NB4 (cell line): ENCODE measurements at regions not wholly inside any gene's neighbourhood (a gene's known extent, or its start where the extent isn't known, plus 50 kb on each side); places are given as distances from the start of the nearest gene placed in this dataset.
"Not testable (repeated sequence)": the region's sequence is repeated elsewhere in the genome, so short reads cannot be mapped to it uniquely, and the experiment has no call there.

Source experiments
- POLR2A ChIP-seq: IDR thresholded peaks from 2 replicates; pipeline ENCODE4 v1.6.1; 2011; ENCODE audit warnings: mild to moderate bottlenecking; ENCODE audit not compliant: insufficient read length; ENCODE audit errors: extremely low read depth
- TF ChIP-seq, protein P1 (sequence below): IDR thresholded peaks from one replicate; pipeline ENCODE4 v1.5.1; 2012; ENCODE audit warnings: low read depth, low read length

DNA sequence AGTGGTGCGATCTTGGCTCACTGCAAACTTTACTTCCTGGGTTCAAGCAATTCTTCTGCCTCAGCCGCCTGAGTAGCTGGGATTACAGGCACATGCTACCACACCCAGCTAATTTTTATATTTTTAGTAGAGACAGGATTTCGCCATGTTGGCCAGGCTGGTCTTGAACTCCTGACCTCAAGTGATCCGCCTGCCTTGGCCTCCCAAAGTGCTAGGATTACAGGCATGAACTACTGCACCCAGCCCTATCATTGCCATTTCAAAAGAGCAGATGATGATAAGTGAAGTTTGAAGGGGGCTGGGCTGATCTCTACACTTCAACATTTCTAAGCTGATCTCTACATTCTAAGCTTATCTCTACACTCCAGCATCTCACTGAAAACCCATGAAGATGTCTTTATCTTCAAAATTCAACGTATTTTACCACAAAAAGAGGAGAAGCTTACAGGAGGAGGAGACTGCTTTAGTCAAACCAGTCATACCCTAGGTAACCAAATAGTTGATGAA is 94.4 kb upstream of the BARHL2 start:
- TF ChIP-seq, protein P1, sequence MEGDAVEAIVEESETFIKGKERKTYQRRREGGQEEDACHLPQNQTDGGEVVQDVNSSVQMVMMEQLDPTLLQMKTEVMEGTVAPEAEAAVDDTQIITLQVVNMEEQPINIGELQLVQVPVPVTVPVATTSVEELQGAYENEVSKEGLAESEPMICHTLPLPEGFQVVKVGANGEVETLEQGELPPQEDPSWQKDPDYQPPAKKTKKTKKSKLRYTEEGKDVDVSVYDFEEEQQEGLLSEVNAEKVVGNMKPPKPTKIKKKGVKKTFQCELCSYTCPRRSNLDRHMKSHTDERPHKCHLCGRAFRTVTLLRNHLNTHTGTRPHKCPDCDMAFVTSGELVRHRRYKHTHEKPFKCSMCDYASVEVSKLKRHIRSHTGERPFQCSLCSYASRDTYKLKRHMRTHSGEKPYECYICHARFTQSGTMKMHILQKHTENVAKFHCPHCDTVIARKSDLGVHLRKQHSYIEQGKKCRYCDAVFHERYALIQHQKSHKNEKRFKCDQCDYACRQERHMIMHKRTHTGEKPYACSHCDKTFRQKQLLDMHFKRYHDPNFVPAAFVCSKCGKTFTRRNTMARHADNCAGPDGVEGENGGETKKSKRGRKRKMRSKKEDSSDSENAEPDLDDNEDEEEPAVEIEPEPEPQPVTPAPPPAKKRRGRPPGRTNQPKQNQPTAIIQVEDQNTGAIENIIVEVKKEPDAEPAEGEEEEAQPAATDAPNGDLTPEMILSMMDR = not testable (repeated sequence)
- not testable (repeated sequence) for TF ChIP-seq POLR2A
